AG10803 (cell line): ENCODE measurements at regions not wholly inside any gene's neighbourhood (a gene's known extent, or its start where the extent isn't known, plus 50 kb on each side); places are given as distances from the start of the nearest gene placed in this dataset.

Source experiments
- DNase-seq: peaks from one replicate; pipeline ENCODE4 v3.0.0; 2010; ENCODE audit warnings: low read depth
- H3K4me3 ChIP-seq: 2 replicates; pipeline ENCODE4 v1.5.1; 2011; ENCODE audit warnings: mild to moderate bottlenecking, low read length, control low read depth
- TF ChIP-seq, protein P1 (sequence below): conservative IDR thresholded peaks from 2 replicates; pipeline ENCODE4 v1.5.1; 2011; ENCODE audit warnings: mild to moderate bottlenecking, low read length, control low read depth, inconsistent platforms

GRCh38 chr7:16067711-16068110 lies 353.6 kb downstream of the CRPPA start:
- H3K4me3 ChIP-seq = no peak overlapping the region
- DNase-seq = no peak
- TF ChIP-seq, protein P1, sequence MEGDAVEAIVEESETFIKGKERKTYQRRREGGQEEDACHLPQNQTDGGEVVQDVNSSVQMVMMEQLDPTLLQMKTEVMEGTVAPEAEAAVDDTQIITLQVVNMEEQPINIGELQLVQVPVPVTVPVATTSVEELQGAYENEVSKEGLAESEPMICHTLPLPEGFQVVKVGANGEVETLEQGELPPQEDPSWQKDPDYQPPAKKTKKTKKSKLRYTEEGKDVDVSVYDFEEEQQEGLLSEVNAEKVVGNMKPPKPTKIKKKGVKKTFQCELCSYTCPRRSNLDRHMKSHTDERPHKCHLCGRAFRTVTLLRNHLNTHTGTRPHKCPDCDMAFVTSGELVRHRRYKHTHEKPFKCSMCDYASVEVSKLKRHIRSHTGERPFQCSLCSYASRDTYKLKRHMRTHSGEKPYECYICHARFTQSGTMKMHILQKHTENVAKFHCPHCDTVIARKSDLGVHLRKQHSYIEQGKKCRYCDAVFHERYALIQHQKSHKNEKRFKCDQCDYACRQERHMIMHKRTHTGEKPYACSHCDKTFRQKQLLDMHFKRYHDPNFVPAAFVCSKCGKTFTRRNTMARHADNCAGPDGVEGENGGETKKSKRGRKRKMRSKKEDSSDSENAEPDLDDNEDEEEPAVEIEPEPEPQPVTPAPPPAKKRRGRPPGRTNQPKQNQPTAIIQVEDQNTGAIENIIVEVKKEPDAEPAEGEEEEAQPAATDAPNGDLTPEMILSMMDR = no peak

DNA sequence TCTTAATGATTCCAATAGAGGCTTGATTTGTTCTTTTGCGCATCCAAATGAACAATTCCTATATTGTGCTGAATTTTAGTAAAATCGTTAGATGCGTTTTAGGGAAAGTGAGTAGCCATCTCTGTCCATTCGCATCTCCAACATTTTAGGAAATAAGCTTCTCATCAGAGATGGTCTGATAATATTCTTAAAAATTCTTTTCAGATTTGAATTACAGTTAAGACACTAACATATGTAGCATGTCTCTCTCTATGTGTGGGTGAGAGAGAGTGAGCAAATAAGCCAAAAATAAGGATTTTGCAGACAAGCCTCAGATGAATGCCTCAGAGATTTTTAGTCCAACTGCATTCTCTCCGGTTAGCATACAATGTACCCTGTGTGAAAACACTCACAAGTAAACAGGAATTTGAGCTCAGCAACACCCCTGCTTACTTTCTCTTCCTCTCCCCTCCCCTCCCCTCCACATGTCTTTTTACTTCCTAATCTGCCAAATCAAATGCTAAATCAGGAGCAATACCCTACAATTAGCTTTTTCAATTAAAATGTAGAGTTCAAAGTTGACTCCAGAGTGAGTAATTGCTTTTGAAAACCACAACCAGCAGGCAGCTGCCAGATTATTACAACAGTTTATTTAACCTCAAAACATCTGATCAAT lies 354.4 kb downstream of the CRPPA start:
- TF ChIP-seq, protein P1 = no peak
- no peak overlapping the region for H3K4me3 ChIP-seq
- peak; percentile 23 for DNase-seq

- no peak overlapping the region for H3K4me3 ChIP-seq
- no peak for DNase-seq
- TF ChIP-seq, protein P1 = no peak
These were observed 355.4 kb downstream of the CRPPA start for GRCh38 chr7:16065939-16066338.

DNA sequence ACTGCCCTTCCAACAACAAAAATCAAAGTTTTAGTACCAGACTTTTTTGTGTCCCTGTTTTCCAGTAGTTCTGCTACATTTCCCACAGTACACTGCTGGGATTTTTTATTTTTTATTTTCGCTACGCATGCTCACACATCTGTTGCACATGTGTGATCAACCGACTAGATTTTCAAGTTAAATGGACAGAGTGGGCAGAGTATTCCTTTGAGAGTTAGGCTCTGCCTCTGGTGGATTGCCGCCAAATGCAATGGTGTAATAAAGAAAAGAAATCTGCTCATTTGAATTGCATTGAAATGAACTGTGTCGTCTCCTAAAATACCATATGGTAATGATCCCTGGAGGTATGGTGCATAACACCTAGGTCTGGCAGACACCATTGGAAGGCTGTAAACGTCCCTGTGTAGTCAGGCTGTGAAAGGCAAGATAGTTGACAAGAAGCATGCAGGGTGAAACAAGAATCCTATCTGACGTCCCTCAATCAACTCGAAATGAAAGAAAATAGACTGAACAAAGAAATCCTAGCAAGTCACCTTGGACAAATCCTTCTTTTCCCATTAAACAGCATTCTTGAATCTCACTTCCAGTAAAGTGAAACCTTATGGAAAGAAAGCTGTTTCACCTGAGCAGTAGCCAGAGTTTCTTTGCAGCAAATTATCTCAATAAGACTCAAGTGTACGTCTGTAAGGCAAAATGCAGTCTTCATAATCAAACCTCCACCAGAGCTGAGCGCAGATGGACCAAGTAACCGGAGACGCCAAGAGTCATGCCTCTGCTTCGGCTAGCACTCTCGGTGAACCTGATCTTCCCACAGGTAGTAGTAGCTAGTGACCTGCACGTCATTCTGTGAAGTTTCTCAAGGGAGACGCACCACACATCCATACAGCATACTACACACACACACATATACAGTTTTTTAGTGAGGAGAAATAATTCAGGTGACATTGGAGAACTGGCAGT lies 357.3 kb downstream of the CRPPA start:
- peak overlapping the region; percentile 21 for H3K4me3 ChIP-seq
- TF ChIP-seq, protein P1 = no peak
- peak; percentile 86 for DNase-seq

DNA sequence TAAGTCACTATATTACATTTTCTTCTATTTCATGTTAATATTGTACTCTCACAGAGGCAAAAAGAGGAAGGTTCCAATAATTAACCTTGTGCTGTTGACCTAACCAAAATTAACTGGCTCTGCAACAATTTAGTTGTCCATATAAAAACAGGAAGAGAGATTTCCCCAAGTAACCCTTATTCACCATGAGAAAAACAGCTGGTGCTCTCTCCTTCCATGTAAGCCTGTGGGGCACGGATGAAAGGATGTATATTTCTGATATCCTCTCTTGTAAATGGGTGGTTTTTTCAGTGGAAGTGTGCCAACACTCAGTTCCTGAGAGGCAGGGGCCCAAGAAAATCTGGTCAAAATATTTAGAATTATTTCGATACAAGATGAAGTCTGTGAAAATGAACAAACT lies 358.1 kb downstream of the CRPPA start:
- H3K4me3 ChIP-seq = peak overlapping the region; percentile 10; the same call in 1 of the 2 replicates
- no peak for DNase-seq
- TF ChIP-seq, protein P1 = no peak

DNA sequence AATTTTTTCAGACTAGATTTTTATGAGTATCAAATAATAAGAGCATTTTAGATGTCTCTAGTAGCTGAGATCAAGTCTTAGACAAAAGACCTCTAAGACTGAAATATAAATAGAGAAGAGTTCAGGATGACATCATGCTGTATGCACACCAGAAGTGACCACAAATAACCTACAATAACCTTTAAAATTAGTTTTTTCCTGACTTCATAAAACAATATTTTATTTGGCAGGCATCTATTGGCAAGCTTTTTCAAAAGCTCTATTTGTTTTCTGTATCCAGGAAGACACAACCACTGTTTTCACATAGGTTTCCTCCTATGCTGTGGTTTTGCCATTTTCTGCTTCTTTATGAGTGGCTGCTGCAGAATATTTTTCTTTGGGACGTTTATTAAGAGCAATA lies 359.1 kb downstream of the CRPPA start:
- H3K4me3 ChIP-seq = no peak overlapping the region
- TF ChIP-seq, protein P1 = no peak
- peak; percentile 63 for DNase-seq
